Ishikawa (cell line): ENCODE measurements at regions not wholly inside any gene's neighbourhood (a gene's known extent, or its start where the extent isn't known, plus 50 kb on each side); places are given as distances from the start of the nearest gene placed in this dataset.

ENCODE experiments used
- CEBPB ChIP-seq: IDR thresholded peaks from 2 replicates; pipeline ENCODE4 v1.6.1; 2012
- CREB1 ChIP-seq: IDR thresholded peaks from 2 replicates; pipeline ENCODE4 v1.6.1; 2012; ENCODE audit warnings: low read depth
- EGR1 ChIP-seq: IDR thresholded peaks from 2 replicates; pipeline ENCODE4 v1.6.1; 2012
- EP300 ChIP-seq: IDR thresholded peaks from 2 replicates; pipeline ENCODE4 v1.6.1; 2012; ENCODE audit warnings: borderline replicate concordance
- FOXM1 ChIP-seq: IDR thresholded peaks from 2 replicates; pipeline ENCODE4 v1.6.1; 2012; ENCODE audit warnings: low read depth, borderline replicate concordance
- NFIC ChIP-seq: IDR thresholded peaks from 2 replicates; pipeline ENCODE4 v1.6.1; 2012
- RAD21 ChIP-seq: IDR thresholded peaks from 2 replicates; pipeline ENCODE4 v1.6.1; 2012; ENCODE audit warnings: low read depth
- REST ChIP-seq: IDR thresholded peaks from 2 replicates; pipeline ENCODE4 v1.6.1; 2012; ENCODE audit warnings: low read depth, mild to moderate bottlenecking
- TAF1 ChIP-seq: IDR thresholded peaks from 2 replicates; pipeline ENCODE4 v1.6.1; 2012; ENCODE audit warnings: low read depth, mild to moderate bottlenecking
- TCF12 ChIP-seq: IDR thresholded peaks from 2 replicates; pipeline ENCODE4 v1.6.1; 2012; ENCODE audit warnings: low read depth
- TEAD4 ChIP-seq: IDR thresholded peaks from 2 replicates; pipeline ENCODE4 v1.6.1; 2012
- USF1 ChIP-seq: IDR thresholded peaks from 2 replicates; pipeline ENCODE4 v1.6.1; 2012
- YY1 ChIP-seq: IDR thresholded peaks from 2 replicates; pipeline ENCODE4 v1.6.1; 2012; ENCODE audit warnings: low read depth
- ZBTB7A ChIP-seq: IDR thresholded peaks from 2 replicates; pipeline ENCODE4 v1.6.1; 2012; ENCODE audit warnings: low read depth
- TF ChIP-seq, protein P1 (sequence below): IDR thresholded peaks from 2 replicates; pipeline ENCODE4 v1.6.1; 2012

DNA sequence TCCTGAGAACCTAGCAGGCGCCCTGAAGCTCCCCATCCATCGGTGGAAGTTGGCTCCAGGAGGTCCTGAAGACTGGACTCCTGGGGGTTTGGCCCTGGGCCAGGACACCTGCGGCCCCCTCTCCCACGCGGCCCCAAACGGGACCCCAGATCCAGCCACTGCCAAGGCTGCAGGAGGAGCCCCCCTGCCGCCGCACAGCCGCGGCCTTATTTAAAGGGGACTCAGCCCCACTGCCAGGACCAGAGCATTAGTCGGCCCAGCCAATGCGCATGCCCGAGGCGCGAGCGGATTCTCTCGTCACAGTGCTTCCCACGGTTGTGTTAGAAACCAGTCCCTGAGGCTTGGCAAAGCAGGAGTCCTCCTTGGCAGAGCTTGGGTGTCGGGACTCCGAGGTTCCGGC is 775.2 kb upstream of the ALG10B start:
- TF ChIP-seq NFIC (no peak), FOXM1 (no peak), CEBPB (no peak), EP300 (no peak), ZBTB7A (no peak), TCF12 (no peak), USF1 (no peak), TEAD4 (no peak)

GRCh38 chr12:37543131-37543965 is 773.2 kb upstream of the ALG10B start:
- no peak for TF ChIP-seq EGR1

GRCh38 chr12:37543966-37544668 is 772.5 kb upstream of the ALG10B start:
- TF ChIP-seq CEBPB (no peak), ZBTB7A (no peak)

DNA sequence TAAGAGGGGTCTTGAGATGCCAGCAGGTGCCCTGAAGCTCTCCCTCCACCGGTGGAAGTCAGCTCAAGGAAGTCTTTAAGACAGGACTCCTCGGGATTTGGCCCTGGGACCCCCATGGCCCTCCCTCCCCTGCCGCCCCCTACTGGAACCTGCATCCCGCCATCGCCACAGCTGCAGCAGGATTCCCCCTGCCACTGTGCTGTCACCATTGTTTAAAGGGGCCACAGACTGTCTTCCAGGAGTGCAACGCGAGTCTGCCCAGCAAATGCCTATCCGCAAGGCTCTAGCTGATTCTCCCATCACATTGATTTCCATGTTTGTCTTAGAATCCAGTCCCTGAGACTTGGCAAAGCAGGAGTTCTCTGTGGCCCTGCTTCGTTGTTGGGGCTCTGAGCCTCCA is 770.8 kb upstream of the ALG10B start:
- TF ChIP-seq RAD21 = no peak
- no peak for TF ChIP-seq YY1
- no peak for TF ChIP-seq EP300
- TF ChIP-seq ZBTB7A = no peak
- no peak for TF ChIP-seq CREB1
- TF ChIP-seq TAF1 = no peak
- TF ChIP-seq CEBPB = no peak
- TF ChIP-seq TCF12 = no peak
- TF ChIP-seq USF1 = no peak
- TF ChIP-seq TEAD4 = no peak
- no peak for TF ChIP-seq EGR1
- TF ChIP-seq NFIC = no peak
- no peak for TF ChIP-seq REST

GRCh38 chr12:37546206-37546605 is 770.4 kb upstream of the ALG10B start:
- TF ChIP-seq TAF1 (no peak), CEBPB (no peak), TEAD4 (no peak), EP300 (no peak), TCF12 (no peak), YY1 (no peak), NFIC (no peak), REST (no peak), RAD21 (no peak), USF1 (no peak), FOXM1 (no peak), EGR1 (no peak), ZBTB7A (no peak), CREB1 (no peak)
- TF ChIP-seq, protein P1, sequence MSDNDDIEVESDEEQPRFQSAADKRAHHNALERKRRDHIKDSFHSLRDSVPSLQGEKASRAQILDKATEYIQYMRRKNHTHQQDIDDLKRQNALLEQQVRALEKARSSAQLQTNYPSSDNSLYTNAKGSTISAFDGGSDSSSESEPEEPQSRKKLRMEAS = no peak

DNA sequence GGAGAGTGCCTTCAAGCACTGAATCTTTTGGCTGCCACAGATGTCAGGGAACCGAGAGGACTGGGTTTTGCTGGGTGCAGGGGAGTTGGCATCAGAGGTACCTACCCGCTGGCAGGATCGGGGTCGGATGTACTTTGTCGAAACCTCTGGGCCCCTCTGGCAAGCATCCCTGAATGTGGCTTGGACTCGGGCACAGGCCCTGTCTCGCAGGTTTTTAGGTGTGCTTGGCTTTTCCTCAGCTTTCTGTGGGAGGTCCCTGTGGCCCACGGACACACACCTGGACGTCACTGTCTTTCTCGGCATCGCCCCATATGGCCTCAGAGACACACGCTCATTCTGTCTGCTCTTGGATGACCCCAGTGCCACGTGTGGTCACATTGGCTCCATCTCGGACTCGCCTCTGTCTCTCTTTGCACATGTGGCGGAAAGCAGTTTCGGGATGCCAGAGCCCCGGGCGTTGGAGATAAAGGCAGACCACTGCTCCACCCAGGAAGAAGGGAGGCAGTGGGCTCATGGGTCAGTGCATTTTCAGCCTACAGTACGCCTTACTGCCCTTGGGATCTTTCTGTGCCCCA is 769.6 kb upstream of the ALG10B start:
- TF ChIP-seq TAF1 (no peak), CREB1 (no peak), TCF12 (no peak), NFIC (no peak), TEAD4 (no peak), RAD21 (no peak), REST (no peak), EP300 (no peak), USF1 (no peak), CEBPB (no peak), FOXM1 (no peak)
- TF ChIP-seq, protein P1 = no peak
